ENCODE measurements at regions not wholly inside any gene's neighbourhood (a gene's known extent, or its start where the extent isn't known, plus 50 kb on each side); places are given as distances from the start of the nearest gene placed in this dataset.

DNA sequence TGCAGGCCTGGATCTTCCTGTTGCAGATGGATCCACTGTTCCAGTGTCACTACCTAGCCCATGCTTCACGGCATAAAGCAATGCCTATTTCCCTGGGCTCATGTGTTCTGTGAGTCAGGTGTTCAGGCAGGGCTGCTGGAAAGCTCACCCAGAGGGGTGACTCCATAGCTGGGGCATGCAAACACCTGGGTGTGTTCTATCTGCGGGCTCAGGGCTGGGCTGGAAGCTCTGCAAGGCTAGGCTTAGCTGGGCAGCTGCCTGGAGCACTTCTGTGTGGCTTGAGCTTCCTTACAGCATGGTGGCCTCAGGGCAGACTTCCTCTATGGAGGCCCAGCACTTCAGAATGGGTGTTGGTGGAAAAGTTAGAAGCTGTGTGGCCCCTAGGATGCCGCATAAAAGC, 139.9 kb downstream of the GADD45G start:
- no peak overlapping the region for H3K27ac ChIP-seq (ENCODE audit: low read depth, low read length, poor library complexity, severe bottlenecking)

DNA sequence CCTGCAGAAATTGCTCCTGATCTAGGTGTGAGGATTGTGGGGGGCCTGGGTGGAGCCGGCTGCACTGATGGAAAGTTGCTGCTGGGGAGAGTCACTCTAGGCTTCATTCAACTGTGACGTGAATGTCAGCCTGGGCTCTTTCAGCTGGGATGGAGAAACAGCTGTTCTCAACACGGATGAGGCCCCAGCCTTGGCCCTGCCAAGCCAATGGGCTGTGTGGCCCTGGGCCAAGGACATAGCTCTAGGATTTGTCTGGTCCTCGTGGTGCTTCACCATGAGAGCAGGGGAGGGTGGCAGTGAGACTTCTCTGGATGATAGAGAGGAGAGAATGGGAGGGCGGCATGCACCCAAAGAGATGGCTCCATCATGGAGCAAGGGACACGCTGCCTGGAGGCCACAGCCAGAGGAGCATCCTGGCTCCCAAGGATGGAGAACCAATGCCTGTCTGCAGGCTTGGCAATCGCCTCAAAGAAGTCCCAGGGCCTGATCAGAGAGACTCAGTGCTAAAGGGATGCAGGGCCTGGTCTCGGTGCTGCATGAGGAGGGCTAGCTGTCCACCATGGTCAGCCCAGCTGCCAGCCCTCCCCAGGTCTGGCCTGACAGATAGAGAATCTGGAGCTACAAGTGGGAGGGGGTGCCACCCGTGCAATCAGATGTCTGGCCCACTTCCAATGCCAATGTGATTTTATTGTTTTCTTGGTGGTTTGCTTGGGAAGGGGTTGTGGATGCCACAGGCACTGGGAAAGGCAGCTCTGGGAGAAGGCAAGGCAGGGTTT, 141.0 kb downstream of the GADD45G start:
- no peak overlapping the region for H3K9ac ChIP-seq (ENCODE audit: low read length)
- TF ChIP-seq, protein P1, sequence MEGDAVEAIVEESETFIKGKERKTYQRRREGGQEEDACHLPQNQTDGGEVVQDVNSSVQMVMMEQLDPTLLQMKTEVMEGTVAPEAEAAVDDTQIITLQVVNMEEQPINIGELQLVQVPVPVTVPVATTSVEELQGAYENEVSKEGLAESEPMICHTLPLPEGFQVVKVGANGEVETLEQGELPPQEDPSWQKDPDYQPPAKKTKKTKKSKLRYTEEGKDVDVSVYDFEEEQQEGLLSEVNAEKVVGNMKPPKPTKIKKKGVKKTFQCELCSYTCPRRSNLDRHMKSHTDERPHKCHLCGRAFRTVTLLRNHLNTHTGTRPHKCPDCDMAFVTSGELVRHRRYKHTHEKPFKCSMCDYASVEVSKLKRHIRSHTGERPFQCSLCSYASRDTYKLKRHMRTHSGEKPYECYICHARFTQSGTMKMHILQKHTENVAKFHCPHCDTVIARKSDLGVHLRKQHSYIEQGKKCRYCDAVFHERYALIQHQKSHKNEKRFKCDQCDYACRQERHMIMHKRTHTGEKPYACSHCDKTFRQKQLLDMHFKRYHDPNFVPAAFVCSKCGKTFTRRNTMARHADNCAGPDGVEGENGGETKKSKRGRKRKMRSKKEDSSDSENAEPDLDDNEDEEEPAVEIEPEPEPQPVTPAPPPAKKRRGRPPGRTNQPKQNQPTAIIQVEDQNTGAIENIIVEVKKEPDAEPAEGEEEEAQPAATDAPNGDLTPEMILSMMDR (IDR thresholded peaks at IDR 0.05; ENCODE audit: low read length): no peak
- no peak for TF ChIP-seq EZH2 (IDR thresholded peaks at IDR 0.05; ENCODE audit: borderline replicate concordance, low read length)
- H2AFZ ChIP-seq (ENCODE audit: low read length): no peak overlapping the region
- no peaks in the 10 kb centered on the region for H3K9me3 ChIP-seq (ENCODE audit: low read length)
- no peak overlapping the region for H3K27ac ChIP-seq (ENCODE audit: low read depth, low read length, poor library complexity, severe bottlenecking)
- no peaks in the 10 kb centered on the region for H3K4me1 ChIP-seq (ENCODE audit: insufficient read depth, low read length, severe bottlenecking)
- H3K4me2 ChIP-seq (ENCODE audit: low read length): no peak overlapping the region
- no peaks in the 10 kb centered on the region for H3K36me3 ChIP-seq (ENCODE audit: insufficient read depth, low read length)
- H4K20me1 ChIP-seq (ENCODE audit: insufficient read depth, low read length): no peaks in the 10 kb centered on the region
- no peaks in the 10 kb centered on the region for H3K27me3 ChIP-seq (ENCODE audit: insufficient read depth, low read length)
- H3K79me2 ChIP-seq (ENCODE audit: insufficient read depth, low read length): no peaks in the 10 kb centered on the region
- H3K4me3 ChIP-seq (ENCODE audit: low read depth, low read length, poor library complexity, severe bottlenecking): no peak overlapping the region
- no peaks in the 10 kb centered on the region for H3K9me2 ChIP-seq (ENCODE audit: low read depth, low read length)
- no peaks in the 10 kb centered on the region for H3F3A ChIP-seq (ENCODE audit: insufficient read depth, low read length)

More for the DNA sequence above, 139.9 kb downstream of the GADD45G start:
- H3K9ac ChIP-seq (ENCODE audit: low read length): no peak overlapping the region
- no peaks in the 10 kb centered on the region for H3K36me3 ChIP-seq (ENCODE audit: insufficient read depth, low read length)
- H3K9me2 ChIP-seq (ENCODE audit: low read depth, low read length): no peaks in the 10 kb centered on the region
- H3K4me3 ChIP-seq (ENCODE audit: low read depth, low read length, poor library complexity, severe bottlenecking): no peak overlapping the region
- H3K27me3 ChIP-seq (ENCODE audit: insufficient read depth, low read length): no peaks in the 10 kb centered on the region
- no peaks in the 10 kb centered on the region for H3F3A ChIP-seq (ENCODE audit: insufficient read depth, low read length)
- H2AFZ ChIP-seq (ENCODE audit: low read length): no peak overlapping the region
- H3K4me2 ChIP-seq (ENCODE audit: low read length): no peak overlapping the region
- H3K4me1 ChIP-seq (ENCODE audit: insufficient read depth, low read length, severe bottlenecking): no peaks in the 10 kb centered on the region
- no peaks in the 10 kb centered on the region for H4K20me1 ChIP-seq (ENCODE audit: insufficient read depth, low read length)
- no peaks in the 10 kb centered on the region for H3K9me3 ChIP-seq (ENCODE audit: low read length)
- TF ChIP-seq EZH2 (IDR thresholded peaks at IDR 0.05; ENCODE audit: borderline replicate concordance, low read length): no peak
- TF ChIP-seq, protein P1 (IDR thresholded peaks at IDR 0.05; ENCODE audit: low read length): no peak
- H3K79me2 ChIP-seq (ENCODE audit: insufficient read depth, low read length): no peaks in the 10 kb centered on the region

DNA sequence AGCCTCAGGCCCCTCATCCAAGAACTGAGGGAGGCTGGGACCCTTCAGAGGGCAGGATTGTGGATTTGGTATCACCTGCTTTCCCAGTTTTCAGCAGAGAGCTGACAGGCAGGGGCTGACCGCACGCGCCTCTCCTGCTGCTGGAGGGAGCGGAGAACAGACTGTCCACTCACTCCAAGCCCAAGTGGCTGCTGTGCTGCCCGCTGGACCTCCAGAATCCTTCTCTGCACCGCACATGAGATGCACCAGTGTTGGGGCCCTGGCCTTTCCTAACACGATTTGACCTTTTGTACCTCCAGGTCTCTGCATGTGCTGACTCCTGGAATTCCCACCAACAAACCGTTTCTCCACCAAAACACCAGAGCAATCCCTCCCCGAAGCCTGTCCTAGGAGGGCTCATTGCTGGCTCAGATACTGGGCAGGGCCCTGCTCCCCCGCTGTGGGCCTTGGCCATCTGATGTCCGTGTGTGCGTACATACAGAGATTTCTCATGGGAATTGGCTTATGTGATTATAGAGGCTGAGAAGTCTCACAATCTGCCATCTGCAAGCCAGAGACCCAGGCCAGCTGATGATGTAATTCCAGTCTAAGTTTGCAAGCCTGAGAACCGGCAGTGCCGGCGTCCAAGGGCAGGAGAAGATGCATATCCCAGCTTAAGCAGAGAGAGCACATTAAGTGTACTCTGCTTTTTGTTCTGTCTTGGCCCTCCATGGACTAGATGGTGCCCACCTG, 141.7 kb downstream of the GADD45G start:
- Histone ChIP-seq H3K4me2 (ENCODE audit: low read length) (no peak overlapping the region), H3K9me3 (ENCODE audit: low read length) (no peaks in the 10 kb centered on the region), H3K36me3 (ENCODE audit: insufficient read depth, low read length) (no peaks in the 10 kb centered on the region), H3K9me2 (ENCODE audit: low read depth, low read length) (no peaks in the 10 kb centered on the region), H3K4me3 (ENCODE audit: low read depth, low read length, poor library complexity, severe bottlenecking) (no peak overlapping the region), H3F3A (ENCODE audit: insufficient read depth, low read length) (no peaks in the 10 kb centered on the region), H3K9ac (ENCODE audit: low read length) (no peak overlapping the region), H3K4me1 (ENCODE audit: insufficient read depth, low read length, severe bottlenecking) (no peaks in the 10 kb centered on the region), H4K20me1 (ENCODE audit: insufficient read depth, low read length) (no peaks in the 10 kb centered on the region), H3K27ac (ENCODE audit: low read depth, low read length, poor library complexity, severe bottlenecking) (no peak overlapping the region), H3K27me3 (ENCODE audit: insufficient read depth, low read length) (no peaks in the 10 kb centered on the region), H3K79me2 (ENCODE audit: insufficient read depth, low read length) (no peaks in the 10 kb centered on the region), H2AFZ (ENCODE audit: low read length) (no peak overlapping the region)
- TF ChIP-seq, protein P1 (IDR thresholded peaks at IDR 0.05; ENCODE audit: low read length): no peak

Data from OCI-LY1 (cell line).